DMS 273 (cell line): ENCODE measurements at regions not wholly inside any gene's neighbourhood (a gene's known extent, or its start where the extent isn't known, plus 50 kb on each side); places are given as distances from the start of the nearest gene placed in this dataset.

Experiments
- DNase-seq: peaks from one replicate; lab custom pipeline; 2025; ENCODE audit not compliant: unreplicated experiment; lab: John Stamatoyannopoulos, UW

DNA sequence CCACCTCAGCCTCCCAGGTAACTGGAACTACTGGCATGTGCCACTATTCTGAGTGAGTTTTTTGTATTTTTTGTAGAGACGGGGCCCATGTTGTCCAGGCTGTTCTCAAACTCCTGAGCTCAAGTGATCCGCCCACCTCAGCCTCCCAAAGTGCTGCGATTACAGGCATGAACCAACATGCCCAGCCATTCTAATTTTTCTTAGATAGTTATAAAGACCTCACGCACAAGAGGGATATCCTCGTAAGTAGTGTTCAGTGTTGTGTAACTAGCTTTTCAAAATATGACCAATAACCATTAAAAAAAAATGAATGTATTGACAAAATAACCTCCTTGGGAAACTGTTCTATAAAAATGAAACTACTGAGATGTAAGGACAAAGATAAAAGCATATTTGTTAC, 90.5 kb upstream of the FERD3L start:
- DNase-seq, result no peak

DNA sequence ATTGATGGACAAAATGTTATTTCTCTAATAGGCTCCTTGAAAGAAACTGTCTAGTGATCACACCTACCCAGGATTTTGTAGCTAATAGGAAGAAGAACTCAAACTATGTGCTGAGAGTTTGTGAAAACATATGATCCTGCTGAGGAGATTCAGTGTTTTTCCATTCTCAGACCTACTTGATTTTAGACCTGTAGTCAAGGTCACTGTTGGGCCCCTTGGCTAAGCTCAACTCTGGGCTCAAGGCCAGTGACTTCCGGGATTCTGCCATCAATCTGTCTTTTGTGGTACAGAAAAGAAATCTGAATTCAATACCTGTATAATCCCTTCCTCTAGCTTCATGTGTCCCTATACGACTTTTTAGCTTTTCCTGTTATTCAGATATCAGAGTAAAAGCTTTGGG, 79.7 kb upstream of the FERD3L start:
- no peak for DNase-seq

DNA sequence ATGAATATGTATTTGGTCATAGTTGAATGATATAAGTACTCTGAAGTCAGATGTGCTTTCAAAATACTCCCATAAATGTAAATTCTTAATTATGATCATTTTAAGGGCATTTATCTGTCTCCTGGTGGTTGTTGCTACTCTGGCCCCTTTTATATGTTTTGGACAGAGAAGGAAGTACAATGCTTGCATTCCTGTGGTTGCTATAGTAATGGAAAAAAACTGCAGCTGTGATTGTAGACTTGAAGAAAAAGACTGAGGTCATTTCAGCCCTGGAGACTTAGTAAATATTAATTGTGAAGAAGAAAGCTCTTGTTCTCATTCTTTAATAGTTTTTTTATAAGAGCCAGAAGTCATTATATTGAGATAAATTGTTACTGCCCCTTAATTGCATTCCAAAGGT, 70.2 kb upstream of the FERD3L start:
- no peak for DNase-seq

DNA sequence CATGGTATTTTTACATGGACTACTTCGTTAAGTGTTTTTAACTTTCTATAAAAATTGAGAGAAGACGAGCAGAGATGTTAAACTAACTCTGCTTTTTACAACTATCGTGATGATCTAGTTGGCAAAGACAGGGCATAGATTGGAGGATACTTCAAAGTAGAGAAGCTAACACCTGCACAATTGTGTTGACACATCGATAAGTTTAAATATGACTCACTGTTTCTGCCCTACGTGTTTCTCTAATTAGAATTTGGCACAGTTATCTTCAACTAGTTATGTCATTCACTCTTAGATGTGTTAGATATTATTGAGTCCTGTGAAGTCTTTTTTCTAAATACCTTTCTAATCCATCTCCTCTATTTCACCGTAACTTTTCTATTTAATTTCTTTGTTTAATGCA, 68.5 kb upstream of the FERD3L start:
- no peak for DNase-seq

DNA sequence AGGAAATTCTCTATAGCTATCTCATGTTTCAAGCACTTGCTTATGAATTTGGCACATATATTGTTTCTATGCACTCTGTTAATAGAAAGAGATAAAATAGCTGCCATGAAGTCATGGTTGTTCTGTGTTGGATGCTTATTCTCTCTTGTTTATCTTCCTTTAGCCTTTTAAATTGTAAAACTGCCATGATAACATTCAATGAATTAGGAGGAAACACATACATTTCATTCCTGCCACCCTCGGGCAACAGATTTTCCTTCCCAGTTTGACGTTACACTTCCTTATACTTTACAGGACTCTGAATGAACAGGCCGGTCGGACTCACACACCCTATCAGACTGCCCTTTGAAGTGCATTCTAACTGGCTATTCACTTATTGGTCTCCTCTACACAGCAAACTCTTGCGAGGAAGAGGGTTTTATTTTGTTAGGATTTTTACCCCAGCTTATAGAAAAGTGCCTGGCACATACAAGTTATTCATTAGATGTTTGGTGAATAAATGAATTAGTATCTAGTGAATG, 65.7 kb upstream of the FERD3L start:
- no peak for DNase-seq

DNA sequence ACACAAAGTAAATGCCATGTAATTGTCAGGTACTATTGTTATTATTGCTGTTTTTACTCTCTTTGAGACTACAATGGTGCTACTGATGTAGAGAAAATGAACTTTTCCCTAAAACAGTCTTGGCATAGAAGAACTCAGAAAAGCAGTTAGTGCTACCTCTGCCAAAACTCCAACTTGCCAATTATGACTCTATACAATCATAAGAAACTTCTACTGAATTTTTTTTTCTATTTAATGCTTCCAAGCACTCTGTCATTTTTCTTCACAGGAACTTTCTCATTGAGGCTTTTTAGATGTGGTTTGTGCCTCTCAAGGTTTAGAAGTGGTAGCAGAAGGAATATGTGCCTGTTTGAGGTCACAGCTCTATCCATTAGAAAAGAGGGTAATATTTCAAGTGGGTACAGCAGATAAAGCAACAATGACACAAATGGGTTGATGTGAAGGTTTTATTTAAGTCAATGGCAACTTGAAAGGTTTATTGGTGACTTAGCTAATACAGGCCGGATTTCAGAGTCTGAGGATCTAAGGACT, 64.0 kb upstream of the FERD3L start:
- DNase-seq, result no peak

DNA sequence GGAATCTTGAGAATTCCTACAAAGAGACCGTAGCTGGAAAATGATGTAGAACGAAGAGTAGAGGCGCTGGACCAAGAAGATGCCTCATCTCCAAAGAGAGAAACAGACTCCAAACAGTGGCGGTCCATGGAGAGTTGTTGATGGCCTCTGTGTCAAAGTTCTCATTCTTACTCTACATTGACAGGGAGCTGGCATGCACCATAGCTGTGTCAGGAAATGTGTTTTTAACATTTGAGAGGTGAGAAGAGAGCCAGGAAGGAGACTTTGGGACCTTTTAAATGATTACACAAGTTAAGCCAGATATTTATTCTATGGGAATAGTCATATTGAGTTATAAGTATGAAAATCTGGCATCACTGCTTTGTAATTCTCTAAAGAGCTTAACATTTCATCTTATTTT, 61.5 kb upstream of the FERD3L start:
- no peak for DNase-seq

DNA sequence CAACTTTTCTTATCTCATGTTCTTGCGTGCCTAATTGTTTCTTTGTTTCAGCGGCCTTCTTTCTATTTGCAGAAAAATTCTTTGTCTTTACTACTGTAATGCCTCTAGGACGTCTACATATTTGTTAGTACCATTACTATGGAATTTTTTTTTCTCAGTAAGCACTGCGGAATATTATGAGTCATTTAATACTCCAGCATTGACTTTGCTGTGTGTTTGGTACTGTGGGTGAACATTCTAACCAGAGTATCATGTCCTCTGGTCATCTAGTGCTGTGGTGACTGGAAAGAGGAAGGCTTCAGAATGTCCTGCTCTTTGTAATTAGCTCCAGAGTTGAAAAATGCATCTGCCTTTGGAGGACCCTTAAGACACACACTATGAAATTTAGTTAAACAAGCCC, 58.5 kb upstream of the FERD3L start:
- DNase-seq, result no peak

DNA sequence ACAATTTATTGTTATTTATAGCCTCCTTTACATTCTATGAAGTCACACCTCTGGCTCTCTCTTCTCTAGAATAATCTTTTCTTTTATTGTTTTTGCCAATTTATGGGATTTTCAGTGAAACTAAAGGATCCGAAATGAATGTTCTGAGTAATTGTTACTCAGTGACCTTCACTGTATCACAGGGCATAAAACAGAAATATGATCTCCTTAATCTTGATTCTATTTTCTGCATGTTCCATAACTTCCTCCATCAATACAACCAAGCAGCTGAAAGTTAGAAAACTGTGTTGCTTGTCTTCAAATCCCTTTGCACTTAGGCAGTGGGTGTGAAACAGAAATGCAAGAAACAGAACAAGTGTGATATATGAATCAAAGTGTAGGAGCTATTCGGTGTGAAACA, 57.4 kb upstream of the FERD3L start:
- no peak for DNase-seq
